Aorta (tissue), 5 donors: ENCODE measurements at regions not wholly inside any gene's neighbourhood (a gene's known extent, or its start where the extent isn't known, plus 50 kb on each side); places are given as distances from the start of the nearest gene placed in this dataset.

Experiments used
- ATAC-seq: fragments of 200-7000 bp; cut with Tn5 transposase; one replicate; pipeline ENCODE4 v1.9.1; 2022; ENCODE audit warnings: moderate library complexity; ENCODE audit not compliant: low FRiP score
- DNase-seq, 2 donors: peaks; one replicate each; pipeline ENCODE4 v3.0.0-alpha.2; 2020
- H3K27ac ChIP-seq, 2 donors: one replicate each; pipeline ENCODE4 v1.5.1; 2013; ENCODE audit warnings: low read length in 2 of 2, mild to moderate bottlenecking in 2 of 2, moderate library complexity in 2 of 2, control low read depth in 1 of 2, inconsistent platforms in 1 of 2, low read depth in 1 of 2
- H3K27me3 ChIP-seq, 2 donors: one replicate each; pipeline ENCODE4 v1.6.1; 2013; ENCODE audit warnings: control low read depth in 1 of 2, low read length in 1 of 2, mild to moderate bottlenecking in 1 of 2, moderate library complexity in 1 of 2; ENCODE audit not compliant: insufficient read depth in 2 of 2, control insufficient read depth in 1 of 2
- H3K36me3 ChIP-seq, 2 donors: one replicate each; pipeline ENCODE4 v1.6.1; 2013; ENCODE audit warnings: control low read depth in 1 of 2, low read length in 1 of 2, mild to moderate bottlenecking in 1 of 2; ENCODE audit not compliant: insufficient read depth in 2 of 2, control insufficient read depth in 1 of 2
- H3K4me1 ChIP-seq, 2 donors: one replicate each; pipeline ENCODE4 v1.6.1; 2013; ENCODE audit warnings: low read length in 2 of 2, control low read depth in 1 of 2, mild to moderate bottlenecking in 1 of 2, moderate library complexity in 1 of 2; ENCODE audit not compliant: insufficient read depth in 2 of 2, control insufficient read depth in 1 of 2
- H3K4me3 ChIP-seq, 2 donors: one replicate each; pipeline ENCODE4 v1.5.1; 2013; ENCODE audit warnings: low read length in 2 of 2, control low read depth in 1 of 2, mild to moderate bottlenecking in 1 of 2
- H3K9me3 ChIP-seq: one replicate; pipeline ENCODE4 v1.6.1; 2013; ENCODE audit warnings: mild to moderate bottlenecking, low read length; ENCODE audit not compliant: control insufficient read depth
- WGBS, 2 donors: extraction: QIAGEN DNeasy Blood & Tissue Kit; methylation state at CpG; one replicate each; pipeline ENCODE4 v1.1.7; 2013; 5-methylcytosine and 5-hydroxymethylcytosine counted together
- intact Hi-C, 2 donors: fragments of 100-400 bp; cut with DNase I; formaldehyde crosslinking; loops; one replicate each; pipeline versions ENCODE4 v1.14.2 to v1.15.0; 2022
- donor health status: healthy with polysubstance abuse.
- donor health status: Bipolar disorder and iron deficiency.
- donor health status: DM: no; HTN: no; CAD: no.
- donor health status: DM: no; HTN: no; CAD: no.
- donor health status: DM: yes; HTN: yes; CAD: no.

DNA sequence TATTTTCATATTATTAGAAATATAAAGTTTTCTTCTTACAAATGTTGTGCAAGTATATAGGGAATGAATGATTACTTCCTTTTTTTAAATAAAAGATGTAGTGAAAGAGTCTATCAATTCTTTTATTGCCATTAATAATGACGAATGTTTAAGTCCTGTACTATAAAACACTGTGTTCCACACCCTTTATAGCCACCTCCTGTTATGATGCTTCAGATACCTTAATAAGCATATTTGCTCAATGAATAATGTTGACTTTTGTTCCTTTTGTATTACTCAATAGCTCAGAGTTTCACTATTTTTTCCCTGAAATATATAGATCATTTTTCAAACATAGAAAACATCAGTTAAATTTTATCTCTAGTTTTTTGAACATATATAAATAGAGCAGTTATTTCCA lies 378.2 kb upstream of the THBS1 start:
- 73 to 86% methylated on average over 1 of the region's 1 CpG for WGBS, 2 donors
- no peak overlapping the region for H3K4me3 ChIP-seq
- DNase-seq, result no peak
- H3K9me3 ChIP-seq, result no peaks in the 10 kb centered on the region
- H3K27ac ChIP-seq, result no peak overlapping the region
- ATAC-seq, result no peak
- intact Hi-C loops, result no loop called here
- H3K4me1 ChIP-seq, result no peaks in the 10 kb centered on the region
- peaks cover 0 to 2% of the 10 kb centered on the region in 2 donors for H3K27me3 ChIP-seq
- no peaks in the 10 kb centered on the region for H3K36me3 ChIP-seq

GRCh38 chr15:39204031-39204430 lies 376.8 kb upstream of the THBS1 start:
- no peaks in the 10 kb centered on the region for H3K4me1 ChIP-seq
- H3K9me3 ChIP-seq, result no peaks in the 10 kb centered on the region
- H3K36me3 ChIP-seq, result no peaks in the 10 kb centered on the region
- intact Hi-C loops, result no loop called here
- DNase-seq (no peak), ATAC-seq (no peak)
- 42 to 45% methylated on average over 1 of the region's 1 CpG for WGBS, 2 donors
- H3K27ac ChIP-seq, result no peak overlapping the region
- peaks cover 0 to 2% of the 10 kb centered on the region in 2 donors for H3K27me3 ChIP-seq
- no peak overlapping the region for H3K4me3 ChIP-seq

GRCh38 chr15:39205081-39205480 lies 375.8 kb upstream of the THBS1 start:
- intact Hi-C loops, result no loop called here
- Histone ChIP-seq H3K4me1 (no peaks in the 10 kb centered on the region), H3K9me3 (no peaks in the 10 kb centered on the region), H3K27ac (no peak overlapping the region), H3K36me3 (no peaks in the 10 kb centered on the region), H3K27me3 (peaks cover 0 to 2% of the 10 kb centered on the region in 2 donors), H3K4me3 (no peak overlapping the region)
- DNase-seq (no peak), ATAC-seq (no peak)

DNA sequence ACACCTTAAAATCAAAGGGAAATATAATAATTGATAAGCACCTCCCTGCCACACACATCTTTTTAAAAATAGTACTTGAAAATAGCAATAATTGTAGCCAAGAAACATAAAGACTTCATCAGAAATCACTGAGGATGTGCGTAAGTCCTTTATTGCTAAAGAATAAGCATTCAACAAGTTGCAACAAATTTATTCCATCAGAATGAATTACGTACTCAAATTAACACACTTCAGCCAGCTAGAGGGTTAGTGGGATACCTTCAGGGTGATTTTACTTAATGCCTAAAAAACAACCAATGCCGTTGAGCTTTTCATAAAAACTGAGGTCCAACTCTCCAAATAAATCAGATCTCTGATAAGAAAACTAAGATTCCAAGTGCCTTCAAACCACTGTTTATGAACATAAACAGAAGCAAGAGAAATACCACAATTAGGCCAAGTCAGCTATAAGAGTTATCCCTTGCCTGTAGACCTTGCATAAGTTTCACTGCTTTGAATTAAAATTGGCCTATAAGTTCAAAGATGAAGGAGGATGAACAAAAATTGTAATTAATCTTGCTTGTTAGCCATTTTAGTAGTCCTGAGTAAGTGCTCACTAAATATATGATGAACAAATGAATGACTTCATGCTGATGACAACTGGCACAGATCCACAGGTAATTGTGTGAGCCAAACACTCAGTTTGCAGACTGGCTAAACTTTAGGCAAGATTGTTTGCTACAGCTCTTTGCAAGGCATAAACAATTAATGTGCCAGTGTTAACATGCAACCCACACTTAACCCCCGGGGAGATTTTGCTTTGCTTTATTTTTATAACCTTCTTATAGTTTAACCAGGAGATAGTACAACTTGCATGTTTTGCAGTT lies 375.1 kb upstream of the THBS1 start:
- no peak overlapping the region for H3K27ac ChIP-seq
- 72 to 77% methylated on average over 4 of the region's 4 CpGs for WGBS, 2 donors

GRCh38 chr15:39207532-39208115 lies 373.3 kb upstream of the THBS1 start:
- intact Hi-C loops, result no loop called here
- 94 to 98% methylated on average over 5 of the region's 5 CpGs for WGBS, 2 donors
- no peak for ATAC-seq
- H3K36me3 ChIP-seq, result no peaks in the 10 kb centered on the region
- DNase-seq, result no peak
- H3K4me3 ChIP-seq, result no peak overlapping the region
- H3K4me1 ChIP-seq, result no peaks in the 10 kb centered on the region
- H3K9me3 ChIP-seq, result no peaks in the 10 kb centered on the region
- H3K27ac ChIP-seq, result no peak overlapping the region
- peaks cover 0 to 2% of the 10 kb centered on the region in 2 donors for H3K27me3 ChIP-seq

More for the DNA sequence above, 375.1 kb upstream of the THBS1 start:
- Histone ChIP-seq H3K4me3 (no peak overlapping the region), H3K27me3 (peaks cover 0 to 2% of the 10 kb centered on the region in 2 donors), H3K4me1 (no peaks in the 10 kb centered on the region), H3K36me3 (no peaks in the 10 kb centered on the region), H3K9me3 (no peaks in the 10 kb centered on the region)
- DNase-seq (no peak), ATAC-seq (no peak)
- intact Hi-C loops, result no loop called here

DNA sequence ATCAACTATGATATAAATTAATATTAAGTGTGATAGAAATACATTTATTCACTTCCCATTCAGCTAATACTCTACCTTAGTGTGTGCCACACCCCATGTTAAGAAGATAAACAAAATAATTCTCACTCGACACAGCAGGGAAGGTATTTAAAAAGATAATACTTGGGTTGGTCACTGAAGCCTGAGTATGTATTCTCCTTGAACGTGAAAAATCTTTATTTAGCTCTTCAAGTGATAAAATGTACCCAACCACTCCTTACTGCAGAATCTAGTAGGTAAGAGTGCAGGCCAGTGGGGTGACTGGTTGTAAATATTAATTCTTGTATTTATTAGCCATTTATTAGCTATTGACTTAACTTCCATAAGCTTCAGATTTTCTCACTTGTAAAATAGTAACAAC lies 372.7 kb upstream of the THBS1 start:
- no peak for DNase-seq
- Histone ChIP-seq H3K36me3 (no peaks in the 10 kb centered on the region), H3K27ac (no peak overlapping the region), H3K4me3 (no peak overlapping the region), H3K9me3 (peaks cover 2% of the 10 kb centered on the region), H3K4me1 (no peaks in the 10 kb centered on the region), H3K27me3 (peaks cover 0 to 2% of the 10 kb centered on the region in 2 donors)
- intact Hi-C loops, result no loop called here
- WGBS, 2 donors, result 70 to 71% methylated on average over 2 of the region's 2 CpGs
- ATAC-seq, result no peak

- Histone ChIP-seq H3K9me3 (peaks cover 2% of the 10 kb centered on the region), H3K36me3 (no peaks in the 10 kb centered on the region), H3K27me3 (peaks cover 0 to 2% of the 10 kb centered on the region in 2 donors), H3K4me3 (no peak overlapping the region), H3K27ac (no peak overlapping the region), H3K4me1 (no peaks in the 10 kb centered on the region)
- 97 to 98% methylated on average over 3 of the region's 3 CpGs for WGBS, 2 donors
- ATAC-seq, result no peak
- intact Hi-C loops, result no loop called here
- DNase-seq, result no peak
Measured at GRCh38 chr15:39209548-39210211, 371.2 kb upstream of the THBS1 start.

DNA sequence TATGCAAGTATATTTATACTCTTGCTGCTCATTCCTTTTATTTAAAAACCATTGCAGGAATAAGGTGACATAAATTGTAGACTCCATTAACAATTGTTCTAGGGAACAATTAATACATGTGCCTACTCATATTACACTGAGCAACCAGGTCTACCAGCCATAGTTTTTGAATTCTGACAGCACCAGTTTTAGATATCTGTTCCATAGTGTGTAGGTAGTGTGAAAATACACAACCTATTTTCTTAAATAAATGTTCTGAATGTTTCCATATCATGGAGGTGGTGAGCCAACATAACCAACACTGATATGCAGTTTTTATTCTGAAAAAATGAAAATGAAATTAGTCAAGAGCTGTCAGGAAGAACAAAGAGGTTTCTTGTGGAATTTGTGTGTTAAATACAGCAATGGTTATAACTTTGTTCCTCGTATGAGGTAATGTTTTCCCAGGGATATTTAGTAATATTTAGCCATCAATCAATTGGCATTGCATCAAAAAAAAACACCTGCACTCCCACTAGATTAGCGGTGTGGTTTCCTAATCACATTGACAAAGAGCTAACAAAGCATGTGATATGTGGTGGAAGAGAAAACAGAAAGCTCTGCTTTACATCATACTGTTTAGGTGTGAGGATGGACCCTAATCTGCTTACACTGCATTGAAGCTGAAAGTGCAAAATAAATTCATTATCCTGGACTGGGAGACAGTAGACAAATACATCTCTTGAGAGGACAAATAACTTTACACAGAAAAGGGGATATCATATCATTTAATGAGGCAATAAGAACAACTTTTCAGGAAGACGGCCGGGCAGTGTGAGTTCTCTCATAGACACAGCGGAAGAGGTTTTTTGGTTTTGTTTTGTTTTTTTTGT lies 369.5 kb upstream of the THBS1 start:
- peaks cover 2% of the 10 kb centered on the region for H3K9me3 ChIP-seq
- ATAC-seq (no peak), DNase-seq (no peak)
- 58 to 71% methylated on average over 5 of the region's 5 CpGs for WGBS, 2 donors
- no peaks in the 10 kb centered on the region for H3K4me1 ChIP-seq
- no peak overlapping the region for H3K4me3 ChIP-seq
- H3K27me3 ChIP-seq, result peaks cover 0 to 2% of the 10 kb centered on the region in 2 donors
- no peak overlapping the region for H3K27ac ChIP-seq
- H3K36me3 ChIP-seq, result no peaks in the 10 kb centered on the region
- intact Hi-C loops, result no loop called here
